Karpas-422 (cell line): ENCODE measurements at regions not wholly inside any gene's neighbourhood (a gene's known extent, or its start where the extent isn't known, plus 50 kb on each side); places are given as distances from the start of the nearest gene placed in this dataset.

ENCODE experiments used
- DNase-seq: peaks from one replicate; pipeline ENCODE4 v3.0.0-alpha.2; 2015
- H2AFZ ChIP-seq: fragments of 200-600 bp; sonication (generic); 2 replicates; pipeline ENCODE4 v1.6.1; 2014; ENCODE audit warnings: antibody characterized with exemption, low read length, mixed read lengths
- H3K27ac ChIP-seq: fragments of 200-600 bp; sonication (generic); 2 replicates; pipeline ENCODE4 v1.5.1; 2014; ENCODE audit warnings: mild to moderate bottlenecking, low read length, moderate library complexity
- H3K27me3 ChIP-seq: fragments of 200-600 bp; sonication (generic); 2 replicates; pipeline ENCODE4 v1.6.1; 2014; ENCODE audit warnings: low read length, mixed read lengths
- H3K36me3 ChIP-seq: fragments of 200-600 bp; sonication (generic); 2 replicates; pipeline ENCODE4 v1.6.1; 2014; ENCODE audit warnings: low read length, mixed read lengths; ENCODE audit not compliant: insufficient read depth
- H3K4me1 ChIP-seq: fragments of 200-600 bp; sonication (generic); 2 replicates; pipeline ENCODE4 v1.6.1; 2014; ENCODE audit warnings: mild to moderate bottlenecking, low read length, mixed read lengths
- H3K4me2 ChIP-seq: fragments of 200-600 bp; sonication (generic); 2 replicates; pipeline ENCODE4 v1.6.1; 2014; ENCODE audit warnings: low read length, low read depth, mild to moderate bottlenecking; ENCODE audit not compliant: poor library complexity, severe bottlenecking
- H3K4me3 ChIP-seq: fragments of 200-600 bp; sonication (generic); 2 replicates; pipeline ENCODE4 v1.5.1; 2014; ENCODE audit warnings: mild to moderate bottlenecking, antibody characterized with exemption, low read length, mixed read lengths
- H3K79me2 ChIP-seq: fragments of 200-600 bp; sonication (generic); 2 replicates; pipeline ENCODE4 v1.6.1; 2014; ENCODE audit warnings: mild to moderate bottlenecking, low read length, mixed read lengths
- H3K9ac ChIP-seq: fragments of 200-600 bp; sonication (generic); 2 replicates; pipeline ENCODE4 v1.6.0; 2014; ENCODE audit warnings: low read length
- H3K9me2 ChIP-seq: fragments of 200-600 bp; sonication (generic), shearing (Covaris generic); replicated peaks from 2 replicates; pipeline ENCODE4 v1.6.0; 2014; ENCODE audit warnings: mild to moderate bottlenecking, low read length, moderate library complexity; ENCODE audit not compliant: insufficient read depth
- H3K9me3 ChIP-seq: fragments of 300-700, 200-600 bp; sonication (generic); 2 replicates; pipeline ENCODE4 v1.6.1; 2014; ENCODE audit warnings: low read length, mixed read lengths
- H4K20me1 ChIP-seq: fragments of 200-600 bp; sonication (generic); 2 replicates; pipeline ENCODE4 v1.6.1; 2014; ENCODE audit warnings: mild to moderate bottlenecking, antibody characterized with exemption, low read length, low read depth; ENCODE audit not compliant: insufficient read depth

DNA sequence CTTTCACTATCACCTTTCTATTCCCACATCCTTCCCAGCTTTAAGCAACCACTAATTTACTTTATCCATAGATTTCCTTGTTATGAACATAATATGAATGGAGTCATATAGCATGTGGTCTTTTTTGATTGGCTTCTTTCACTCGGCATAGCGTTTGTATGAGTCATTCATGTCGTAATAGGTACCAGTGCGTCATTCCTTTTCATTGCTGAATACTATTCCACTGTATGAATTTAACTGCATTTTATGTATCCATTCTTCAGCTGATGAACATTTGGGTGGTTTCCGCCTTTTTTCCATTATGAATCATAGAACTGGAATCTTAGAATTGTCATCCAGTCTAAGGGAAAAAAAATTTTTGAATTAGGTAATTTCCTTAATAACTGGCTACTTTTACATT lies 411.3 kb upstream of the AUTS2 start:
- Histone ChIP-seq H3K79me2 (no peaks in the 10 kb centered on the region), H3K9ac (no peak overlapping the region), H3K4me3 (no peak overlapping the region), H3K4me2 (no peak overlapping the region), H3K9me2 (no peaks in the 10 kb centered on the region), H2AFZ (no peak overlapping the region), H4K20me1 (no peaks in the 10 kb centered on the region), H3K9me3 (no peaks in the 10 kb centered on the region), H3K36me3 (no peaks in the 10 kb centered on the region), H3K27ac (no peak overlapping the region), H3K4me1 (peaks cover 60% of the 10 kb centered on the region), H3K27me3 (no peaks in the 10 kb centered on the region)
- no peak for DNase-seq

DNA sequence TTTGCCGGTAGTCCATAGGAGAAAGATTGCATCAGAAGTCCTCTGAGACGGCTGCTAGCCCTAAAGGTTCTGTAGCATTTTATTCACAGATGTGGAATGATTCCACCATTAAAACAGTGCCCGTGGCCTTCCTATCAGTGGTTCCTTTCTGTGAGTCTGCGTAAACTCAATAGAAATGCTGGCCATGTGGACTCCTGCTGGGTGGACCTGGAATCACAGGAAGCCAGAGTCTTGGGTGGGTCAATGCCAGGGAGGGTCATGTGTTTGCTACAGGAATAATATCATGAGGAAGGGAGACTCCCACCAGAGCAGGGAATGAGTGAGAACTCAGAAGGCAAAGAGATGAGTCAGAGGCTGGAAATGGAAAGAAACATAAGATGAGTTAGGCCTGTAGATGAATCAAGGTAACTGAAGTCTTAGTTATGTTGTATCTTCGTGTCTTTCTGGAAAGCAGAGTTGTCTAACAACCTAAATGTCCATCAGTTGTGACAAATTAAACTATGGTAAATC lies 410.4 kb upstream of the AUTS2 start:
- H4K20me1 ChIP-seq = no peaks in the 10 kb centered on the region
- no peaks in the 10 kb centered on the region for H3K27me3 ChIP-seq
- no peaks in the 10 kb centered on the region for H3K79me2 ChIP-seq
- no peaks in the 10 kb centered on the region for H3K9me3 ChIP-seq
- peaks cover 56% of the 10 kb centered on the region for H3K4me1 ChIP-seq
- H2AFZ ChIP-seq = peak overlapping the region; percentile 47; the same call in 1 of the 2 replicates
- H3K9me2 ChIP-seq = no peaks in the 10 kb centered on the region
- H3K9ac ChIP-seq = no peak overlapping the region
- H3K4me3 ChIP-seq = no peak overlapping the region
- peak overlapping the region; percentile 33 for H3K27ac ChIP-seq
- H3K4me2 ChIP-seq = no peak overlapping the region
- no peak for DNase-seq
- H3K36me3 ChIP-seq = no peaks in the 10 kb centered on the region

DNA sequence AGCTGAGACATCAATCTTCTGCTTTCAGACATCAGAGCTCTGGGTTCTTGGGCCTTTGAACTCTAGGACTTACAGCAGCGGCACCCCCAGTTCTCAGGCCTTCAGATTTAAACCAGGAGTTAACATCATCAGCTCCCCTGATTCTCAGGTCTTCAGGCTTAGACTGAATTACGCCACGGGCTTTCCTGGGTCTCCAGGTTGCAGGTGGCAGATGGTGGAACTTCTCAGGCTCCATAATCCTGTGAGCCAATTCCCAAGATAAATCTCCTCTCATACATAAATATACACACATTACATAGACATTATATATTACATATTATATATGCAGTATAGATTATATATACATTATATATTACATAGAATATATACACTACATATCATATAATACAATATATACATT lies 408.9 kb upstream of the AUTS2 start:
- Histone ChIP-seq H3K9me3 (no peaks in the 10 kb centered on the region), H3K4me1 (peaks cover 41% of the 10 kb centered on the region), H3K9me2 (no peaks in the 10 kb centered on the region), H3K27me3 (no peaks in the 10 kb centered on the region), H3K9ac (no peak overlapping the region), H3K4me3 (no peak overlapping the region), H3K27ac (peak overlapping the region; percentile 33), H3K36me3 (no peaks in the 10 kb centered on the region), H2AFZ (peak overlapping the region; percentile 47), H3K79me2 (no peaks in the 10 kb centered on the region), H4K20me1 (no peaks in the 10 kb centered on the region), H3K4me2 (no peak overlapping the region)
- no peak for DNase-seq

DNA sequence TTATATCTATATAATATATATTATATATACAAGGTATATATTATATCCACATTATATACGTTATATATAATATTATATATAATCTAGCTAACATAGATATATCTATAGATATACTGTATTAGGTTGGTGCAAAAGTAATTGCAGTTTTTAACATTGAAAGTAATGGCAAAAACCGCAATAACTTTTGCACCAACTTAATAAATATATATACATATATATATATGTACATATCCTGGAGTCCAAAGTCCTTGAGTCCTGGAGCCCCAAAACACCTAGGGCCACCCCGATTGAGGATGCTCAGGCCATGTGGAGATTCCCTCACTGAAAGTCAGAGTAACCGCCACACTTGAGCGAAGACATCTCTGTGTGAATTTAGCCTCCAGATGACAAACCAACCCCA lies 408.2 kb upstream of the AUTS2 start:
- Histone ChIP-seq H3K9me3 (no peaks in the 10 kb centered on the region), H3K4me3 (no peak overlapping the region), H3K9me2 (no peaks in the 10 kb centered on the region), H3K4me1 (peaks cover 35% of the 10 kb centered on the region), H3K36me3 (no peaks in the 10 kb centered on the region), H3K4me2 (no peak overlapping the region), H3K9ac (no peak overlapping the region), H3K27me3 (no peaks in the 10 kb centered on the region), H2AFZ (no peak overlapping the region), H4K20me1 (no peaks in the 10 kb centered on the region), H3K27ac (peak overlapping the region; percentile 84), H3K79me2 (no peaks in the 10 kb centered on the region)
- no peak for DNase-seq

DNA sequence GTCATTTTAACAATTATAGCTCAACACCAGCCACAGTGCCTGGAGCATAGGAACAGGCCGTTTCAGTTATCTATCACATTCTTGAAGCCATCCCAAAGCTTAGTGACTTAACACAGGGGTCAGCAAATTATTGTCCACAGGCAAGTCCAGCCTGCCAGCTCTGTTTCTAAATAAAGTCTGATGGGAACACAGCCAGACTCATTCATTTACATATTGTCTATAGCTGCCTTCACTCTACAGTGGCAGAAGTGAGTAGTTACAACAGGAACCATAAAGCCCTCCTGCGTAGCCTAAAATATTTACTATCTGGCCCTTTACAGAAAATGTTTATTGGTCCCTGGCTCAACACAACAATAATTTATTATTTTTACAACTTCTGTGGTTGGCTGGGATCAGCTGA lies 407.5 kb upstream of the AUTS2 start:
- Histone ChIP-seq H3K79me2 (no peaks in the 10 kb centered on the region), H3K9me3 (no peaks in the 10 kb centered on the region), H3K27me3 (no peaks in the 10 kb centered on the region), H3K4me3 (0 out of 2 replicates have a peak overlapping the region, but pooled peaks have one; percentile 5), H3K36me3 (no peaks in the 10 kb centered on the region), H3K27ac (peak overlapping the region; percentile 84), H3K9ac (peak overlapping the region; percentile 42), H3K9me2 (no peaks in the 10 kb centered on the region), H3K4me1 (peaks cover 28% of the 10 kb centered on the region), H3K4me2 (peak overlapping the region; percentile 52), H2AFZ (peak overlapping the region; percentile 51), H4K20me1 (no peaks in the 10 kb centered on the region)
- DNase-seq = peak; percentile 70

DNA sequence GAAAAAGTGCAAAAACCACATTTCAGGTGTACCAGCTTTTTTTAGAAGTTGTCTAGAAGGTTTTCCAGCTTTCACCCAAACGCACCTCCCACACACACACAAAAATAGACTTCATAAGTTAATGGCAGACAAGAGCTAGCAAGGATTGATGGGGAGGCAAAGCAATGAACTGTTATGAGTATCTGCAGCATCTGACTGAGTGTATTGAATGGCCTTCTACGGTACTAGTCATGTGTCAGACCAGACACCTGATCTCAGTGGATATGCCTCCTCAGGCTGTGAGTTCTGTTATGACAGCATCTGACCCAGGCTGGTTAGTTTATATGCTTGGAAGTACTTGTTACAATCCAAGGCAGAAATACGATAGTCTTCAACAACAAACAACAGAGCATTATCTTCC lies 406.1 kb upstream of the AUTS2 start:
- Histone ChIP-seq H3K9ac (peak overlapping the region; percentile 46), H3K27ac (peak overlapping the region; percentile 84), H4K20me1 (no peaks in the 10 kb centered on the region), H3K27me3 (no peaks in the 10 kb centered on the region), H3K9me3 (peaks cover 4% of the 10 kb centered on the region; the same call in 1 of the 2 replicates), H3K4me2 (peak overlapping the region; percentile 52), H3K9me2 (no peaks in the 10 kb centered on the region), H3K4me1 (peaks cover 24% of the 10 kb centered on the region), H2AFZ (peak overlapping the region; percentile 55; the same call in 1 of the 2 replicates), H3K36me3 (no peaks in the 10 kb centered on the region), H3K4me3 (peak overlapping the region; percentile 8; the same call in 1 of the 2 replicates), H3K79me2 (no peaks in the 10 kb centered on the region)
- DNase-seq = peak; percentile 75

DNA sequence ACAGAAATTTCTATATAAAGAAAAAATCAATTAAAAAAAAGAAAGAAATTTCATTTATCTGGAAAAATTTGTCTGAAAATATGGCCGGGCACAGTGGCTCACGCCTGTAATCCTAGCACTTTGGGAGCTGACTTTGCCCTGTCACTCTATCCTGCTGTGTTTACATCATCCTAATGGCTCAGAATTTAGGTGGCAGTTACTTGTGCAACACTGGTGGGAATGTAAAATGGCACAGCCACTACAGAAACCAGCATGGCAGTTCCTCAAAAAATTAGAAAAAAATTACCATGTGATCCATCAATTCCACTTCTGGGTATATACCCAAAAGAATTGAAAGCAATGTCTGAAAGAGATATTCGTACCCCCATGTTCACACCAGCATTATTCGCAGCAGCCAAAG lies 405.2 kb upstream of the AUTS2 start:
- Histone ChIP-seq H2AFZ (no peak overlapping the region), H3K9ac (no peak overlapping the region), H3K4me3 (no peak overlapping the region), H3K27me3 (no peaks in the 10 kb centered on the region), H3K36me3 (no peaks in the 10 kb centered on the region), H3K27ac (no peak overlapping the region), H3K9me3 (peaks cover 4% of the 10 kb centered on the region; the same call in 1 of the 2 replicates), H4K20me1 (no peaks in the 10 kb centered on the region), H3K4me1 (peaks cover 24% of the 10 kb centered on the region), H3K79me2 (no peaks in the 10 kb centered on the region), H3K9me2 (no peaks in the 10 kb centered on the region), H3K4me2 (no peak overlapping the region)
- DNase-seq = no peak

DNA sequence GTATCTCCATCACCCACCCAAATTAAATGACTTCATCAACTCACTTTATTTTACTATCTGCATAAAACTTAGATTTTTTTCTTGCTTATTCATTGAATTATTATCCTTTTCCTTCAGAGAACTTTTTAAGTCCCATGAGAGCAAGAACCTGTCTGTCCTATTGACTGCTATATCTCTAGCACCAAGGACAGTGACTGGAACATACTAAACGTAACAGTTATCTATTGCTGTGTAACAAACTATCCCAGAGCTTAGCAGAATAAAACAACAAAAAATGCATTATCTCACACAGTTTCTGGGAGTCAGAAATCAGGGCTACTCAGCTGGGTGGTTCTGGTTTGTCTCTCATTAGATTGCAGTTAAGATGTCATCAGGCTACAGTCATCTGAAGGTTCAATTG lies 401.7 kb upstream of the AUTS2 start:
- no peak overlapping the region for H3K27ac ChIP-seq
- no peaks in the 10 kb centered on the region for H4K20me1 ChIP-seq
- no peak for DNase-seq
- H3K4me3 ChIP-seq = no peak overlapping the region
- H3K9ac ChIP-seq = no peak overlapping the region
- H3K9me2 ChIP-seq = no peaks in the 10 kb centered on the region
- no peak overlapping the region for H2AFZ ChIP-seq
- peaks cover 11% of the 10 kb centered on the region for H3K4me1 ChIP-seq
- no peak overlapping the region for H3K4me2 ChIP-seq
- no peaks in the 10 kb centered on the region for H3K79me2 ChIP-seq
- peaks cover 9% of the 10 kb centered on the region; the same call in 1 of the 2 replicates for H3K9me3 ChIP-seq
- H3K27me3 ChIP-seq = no peaks in the 10 kb centered on the region
- H3K36me3 ChIP-seq = no peaks in the 10 kb centered on the region; the same call in 1 of the 2 replicates
